ENCODE measurements at regions not wholly inside any gene's neighbourhood (a gene's known extent, or its start where the extent isn't known, plus 50 kb on each side); places are given as distances from the start of the nearest gene placed in this dataset.
A peak's percentile ranks its signal among the peaks of the same experiment; 100 is the strongest.

DNA sequence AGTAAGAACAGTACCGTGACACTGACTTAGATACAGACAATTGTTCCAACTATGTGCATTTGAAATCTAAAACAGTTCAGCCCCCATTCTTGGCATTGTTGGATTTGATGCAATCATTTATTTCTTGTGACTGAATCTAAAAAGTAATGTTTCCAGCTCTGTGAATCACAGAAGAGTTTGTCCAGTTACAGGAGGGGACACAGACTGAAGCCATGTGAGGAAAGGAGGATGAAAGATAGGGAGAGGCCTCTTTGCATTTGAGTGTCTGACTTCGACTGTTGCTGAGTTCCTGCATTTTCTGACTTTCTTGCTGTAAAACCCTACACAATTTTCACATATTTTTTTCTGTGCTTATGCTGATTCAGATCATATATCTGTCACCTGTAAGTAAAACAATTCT is 179.3 kb upstream of the PCDH17 start:
- no peak overlapping the region for H3K9ac ChIP-seq (replicated peaks in 1 of 4; ENCODE audit: extremely low read depth in 1 of 4, low read depth in 3 of 4, low read length in 3 of 4)
- POLR2A ChIA-PET (ENCODE audit: partially characterized antibody): no interaction called here

More for the DNA sequence above, 179.3 kb upstream of the PCDH17 start:
- H3K56ac ChIP-seq (replicated peaks; ENCODE audit: insufficient read length, low read depth, low read length): no peak overlapping the region
- no peaks in the 10 kb centered on the region for H3K9me3 ChIP-seq (ENCODE audit: insufficient read depth in 2 of 2, low read depth in 1 of 2, low read length in 1 of 2)
- no peak overlapping the region for H3K14ac ChIP-seq (ENCODE audit: insufficient read length)
- no peak overlapping the region for H2BK5ac ChIP-seq (ENCODE audit: low read depth, low read length)
- no peak overlapping the region for H3K18ac ChIP-seq (ENCODE audit: extremely low read depth, low read length)
- no peak overlapping the region for H2BK120ac ChIP-seq (replicated peaks; ENCODE audit: low read depth, low read length)
- no peak for FAIRE-seq
- H2BK20ac ChIP-seq (ENCODE audit: low read length): no peak overlapping the region
- no peak overlapping the region for H2BK12ac ChIP-seq (ENCODE audit: low read depth, low read length)
- H2AK5ac ChIP-seq (ENCODE audit: low read depth, low read length): no peak overlapping the region
- no peak overlapping the region for H3K4ac ChIP-seq (replicated peaks; ENCODE audit: insufficient read length, low read depth, low read length)
- no peak overlapping the region for H2BK15ac ChIP-seq (ENCODE audit: low read length)
- CTCF ChIA-PET (ENCODE audit: partially characterized antibody): no interaction called here
- no peak overlapping the region for H3K4me3 ChIP-seq (ENCODE audit: extremely low read depth in 1 of 4, insufficient read depth in 2 of 4, low read depth in 3 of 4, low read length in 4 of 4)
- TF ChIP-seq, protein P1, sequence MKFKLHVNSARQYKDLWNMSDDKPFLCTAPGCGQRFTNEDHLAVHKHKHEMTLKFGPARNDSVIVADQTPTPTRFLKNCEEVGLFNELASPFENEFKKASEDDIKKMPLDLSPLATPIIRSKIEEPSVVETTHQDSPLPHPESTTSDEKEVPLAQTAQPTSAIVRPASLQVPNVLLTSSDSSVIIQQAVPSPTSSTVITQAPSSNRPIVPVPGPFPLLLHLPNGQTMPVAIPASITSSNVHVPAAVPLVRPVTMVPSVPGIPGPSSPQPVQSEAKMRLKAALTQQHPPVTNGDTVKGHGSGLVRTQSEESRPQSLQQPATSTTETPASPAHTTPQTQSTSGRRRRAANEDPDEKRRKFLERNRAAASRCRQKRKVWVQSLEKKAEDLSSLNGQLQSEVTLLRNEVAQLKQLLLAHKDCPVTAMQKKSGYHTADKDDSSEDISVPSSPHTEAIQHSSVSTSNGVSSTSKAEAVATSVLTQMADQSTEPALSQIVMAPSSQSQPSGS (IDR thresholded peaks at IDR 0.05; ENCODE audit: low read length): no peak
- TF ChIP-seq BRCA1 (IDR thresholded peaks at IDR 0.05; ENCODE audit: low read depth, low read length): no peak
- TF ChIP-seq, protein P2, sequence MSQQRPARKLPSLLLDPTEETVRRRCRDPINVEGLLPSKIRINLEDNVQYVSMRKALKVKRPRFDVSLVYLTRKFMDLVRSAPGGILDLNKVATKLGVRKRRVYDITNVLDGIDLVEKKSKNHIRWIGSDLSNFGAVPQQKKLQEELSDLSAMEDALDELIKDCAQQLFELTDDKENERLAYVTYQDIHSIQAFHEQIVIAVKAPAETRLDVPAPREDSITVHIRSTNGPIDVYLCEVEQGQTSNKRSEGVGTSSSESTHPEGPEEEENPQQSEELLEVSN (IDR thresholded peaks at IDR 0.05): no peak
- no peak for TF ChIP-seq CREB1 (IDR thresholded peaks at IDR 0.05)
- H4K20me1 ChIP-seq (replicated peaks in 1 of 2; ENCODE audit: control insufficient read depth in 1 of 2, insufficient read depth in 2 of 2, low read length in 2 of 2): no peaks in the 10 kb centered on the region
- no peak overlapping the region for H4K5ac ChIP-seq (ENCODE audit: insufficient read length, low read depth, low read length)
- H3K79me1 ChIP-seq (ENCODE audit: low read depth, low read length): no peaks in the 10 kb centered on the region
- no peaks in the 10 kb centered on the region for H3K36me3 ChIP-seq (ENCODE audit: control insufficient read depth in 2 of 4, insufficient read depth in 4 of 4, low read length in 3 of 4)
- no peak overlapping the region for H3K4me2 ChIP-seq (ENCODE audit: insufficient read depth in 1 of 2, low read depth in 2 of 2, low read length in 2 of 2)
- H3K23ac ChIP-seq (ENCODE audit: insufficient read length): no peak overlapping the region
- H3K79me2 ChIP-seq (ENCODE audit: control insufficient read depth in 1 of 2, insufficient read depth in 2 of 2, low read length in 2 of 2): no peaks in the 10 kb centered on the region
- peak overlapping the region; percentile 99 for H2AFZ ChIP-seq (ENCODE audit: low read length)
- no peaks in the 10 kb centered on the region for H3K4me1 ChIP-seq (replicated peaks in 1 of 4; ENCODE audit: control insufficient read depth in 3 of 4, insufficient read depth in 4 of 4, low read length in 3 of 4)
- no peak overlapping the region for H4K91ac ChIP-seq (replicated peaks; ENCODE audit: insufficient read length, low read length)
- WGBS, 2 experiments (ENCODE audit: extremely low coverage in 1 of 2, insufficient coverage in 1 of 2, insufficient read length in 1 of 2, insufficient replicate concordance in 2 of 2, low coverage in 1 of 2, low lambda C conversion rate in 2 of 2, missing lambda C conversion rate in 1 of 2): 89% methylated on average over 2 of the region's 2 CpGs; no CpG with 5 or more reads in 1 of the 2 experiments
- H3K23me2 ChIP-seq (ENCODE audit: low read depth, low read length): no peaks in the 10 kb centered on the region
- no peak overlapping the region for H3K27ac ChIP-seq (ENCODE audit: low read depth, low read length)
- DNase-seq (ENCODE audit: low read depth in 1 of 2, low spot score in 2 of 2): no peak
- H4K8ac ChIP-seq (ENCODE audit: extremely low read depth, insufficient read depth, low read length): no peak overlapping the region
- no peaks in the 10 kb centered on the region for H3K27me3 ChIP-seq (replicated peaks in 1 of 4; ENCODE audit: control insufficient read depth in 3 of 4, extremely low read depth in 1 of 4, insufficient read depth in 3 of 4, low read length in 3 of 4)

Data from H1 (cell line).